DND-41 (cell line): ENCODE measurements at regions not wholly inside any gene's neighbourhood (a gene's known extent, or its start where the extent isn't known, plus 50 kb on each side); places are given as distances from the start of the nearest gene placed in this dataset.

Experiments
- CTCF ChIP-seq: IDR thresholded peaks from 2 replicates; pipeline ENCODE4 v1.5.1; 2012; ENCODE audit warnings: borderline replicate concordance, low read length, moderate library complexity, mild to moderate bottlenecking; ENCODE audit not compliant: poor library complexity, severe bottlenecking; ENCODE audit errors: extremely low read depth
- EZH2 ChIP-seq: IDR thresholded peaks from 3 replicates; pipeline ENCODE4 v1.6.1; 2012; ENCODE audit warnings: borderline replicate concordance, low read depth, mild to moderate bottlenecking, moderate library complexity, low read length, inconsistent platforms; ENCODE audit not compliant: severe bottlenecking

GRCh38 chr18:68566991-68567390, 147.9 kb downstream of the TMX3 start:
- TF ChIP-seq CTCF = no peak
- no peak for TF ChIP-seq EZH2
